ENCODE measurements at regions not wholly inside any gene's neighbourhood (a gene's known extent, or its start where the extent isn't known, plus 50 kb on each side); places are given as distances from the start of the nearest gene placed in this dataset.
"Not testable (repeated sequence)": the region's sequence is repeated elsewhere in the genome, so short reads cannot be mapped to it uniquely, and the experiment has no call there.

DNA sequence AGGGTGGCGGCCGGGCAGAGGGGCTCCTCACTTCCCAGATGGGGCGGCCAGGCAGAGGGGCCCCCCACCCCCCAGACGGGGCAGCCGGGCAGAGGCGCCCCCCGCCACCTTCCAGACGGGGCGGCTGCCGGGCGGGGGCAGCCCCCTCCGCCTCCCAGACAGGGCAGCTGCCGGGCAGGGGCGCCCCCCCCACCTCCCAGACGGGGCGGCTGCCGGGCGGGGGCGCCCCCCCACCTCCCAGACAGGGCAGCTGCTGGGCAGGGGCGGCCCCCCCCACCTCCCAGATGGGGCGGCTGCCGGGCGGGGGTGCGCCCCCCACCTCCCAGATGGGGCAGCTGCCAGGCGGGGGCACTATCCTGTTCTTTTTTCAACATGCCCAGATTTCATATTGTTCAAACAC is 78.2 kb upstream of the DST start:
- ATAC-seq (no peak), DNase-seq (ENCODE audit: low read depth, low spot score) (no peak)
- Histone ChIP-seq H2AFZ (ENCODE audit: low read depth, low read length, poor library complexity, severe bottlenecking) (no peak overlapping the region), H4K20me1 (ENCODE audit: insufficient read depth) (no peaks in the 10 kb centered on the region), H3K4me2 (ENCODE audit: low read length) (no peak overlapping the region), H3K9me2 (ENCODE audit: insufficient read depth) (no peaks in the 10 kb centered on the region), H3K4me3 (replicated peaks in 1 of 2; ENCODE audit: low read depth in 1 of 2, low read length in 2 of 2) (no peak overlapping the region), H3K36me3 (ENCODE audit: control insufficient read depth in 1 of 2, insufficient read depth in 2 of 2, low read length in 2 of 2) (peaks cover 0 to 12% of the 10 kb centered on the region in 2 experiments; a peak in 2 of 4 replicates), H3K79me2 (ENCODE audit: insufficient read depth, low read length) (peaks cover 77% of the 10 kb centered on the region), H3K4me1 (ENCODE audit: control insufficient read depth in 1 of 2, insufficient read depth in 2 of 2, low read length in 2 of 2) (peaks cover 60 to 64% of the 10 kb centered on the region in 2 experiments), H3K27ac (ENCODE audit: low read depth, low read length) (no peak overlapping the region), H3K9ac (ENCODE audit: low read length) (no peak overlapping the region), H3K9me3 (ENCODE audit: control insufficient read depth in 1 of 2, insufficient read depth in 1 of 2, low read depth in 1 of 2, low read length in 2 of 2) (peaks cover 0 to 5% of the 10 kb centered on the region in 2 experiments; a peak in 1 of 4 replicates), H3K27me3 (ENCODE audit: insufficient read depth, low read length) (no peaks in the 10 kb centered on the region)
- ChIA-PET RAD21 (ENCODE audit: low non-redundant PET in 1 of 2, low total read pairs in 2 of 2, uncharacterized antibody in 2 of 2, unreplicated experiment in 2 of 2) (no interaction called here), CTCF (no interaction called here), POLR2A (no interaction called here)
- TF ChIP-seq ZBTB33 (IDR thresholded peaks at IDR 0.05; ENCODE audit: extremely low read depth, insufficient replicate concordance, low read length) (no peak), EZH2phosphoT487 (IDR thresholded peaks at IDR 0.05; ENCODE audit: borderline replicate concordance) (no peak), ZNF274 (IDR thresholded peaks at IDR 0.05; ENCODE audit: low read depth, low read length) (no peak), ZFX (IDR thresholded peaks at IDR 0.05) (no peak), CBX3 (IDR thresholded peaks at IDR 0.05; ENCODE audit: low read depth) (no peak), POLR2AphosphoS5 (IDR thresholded peaks at IDR 0.05; ENCODE audit: low read depth, low read length) (no peak), CEBPB (IDR thresholded peaks at IDR 0.05; ENCODE audit: low read depth) (no peak), EZH2 (IDR thresholded peaks at IDR 0.05) (no peak), ELF1 (IDR thresholded peaks at IDR 0.05; ENCODE audit: borderline replicate concordance, low read depth) (no peak), FOSL1 (IDR thresholded peaks at IDR 0.05; ENCODE audit: low read depth) (no peak), JUND (IDR thresholded peaks at IDR 0.05) (no peak)
- TF ChIP-seq, protein P1, sequence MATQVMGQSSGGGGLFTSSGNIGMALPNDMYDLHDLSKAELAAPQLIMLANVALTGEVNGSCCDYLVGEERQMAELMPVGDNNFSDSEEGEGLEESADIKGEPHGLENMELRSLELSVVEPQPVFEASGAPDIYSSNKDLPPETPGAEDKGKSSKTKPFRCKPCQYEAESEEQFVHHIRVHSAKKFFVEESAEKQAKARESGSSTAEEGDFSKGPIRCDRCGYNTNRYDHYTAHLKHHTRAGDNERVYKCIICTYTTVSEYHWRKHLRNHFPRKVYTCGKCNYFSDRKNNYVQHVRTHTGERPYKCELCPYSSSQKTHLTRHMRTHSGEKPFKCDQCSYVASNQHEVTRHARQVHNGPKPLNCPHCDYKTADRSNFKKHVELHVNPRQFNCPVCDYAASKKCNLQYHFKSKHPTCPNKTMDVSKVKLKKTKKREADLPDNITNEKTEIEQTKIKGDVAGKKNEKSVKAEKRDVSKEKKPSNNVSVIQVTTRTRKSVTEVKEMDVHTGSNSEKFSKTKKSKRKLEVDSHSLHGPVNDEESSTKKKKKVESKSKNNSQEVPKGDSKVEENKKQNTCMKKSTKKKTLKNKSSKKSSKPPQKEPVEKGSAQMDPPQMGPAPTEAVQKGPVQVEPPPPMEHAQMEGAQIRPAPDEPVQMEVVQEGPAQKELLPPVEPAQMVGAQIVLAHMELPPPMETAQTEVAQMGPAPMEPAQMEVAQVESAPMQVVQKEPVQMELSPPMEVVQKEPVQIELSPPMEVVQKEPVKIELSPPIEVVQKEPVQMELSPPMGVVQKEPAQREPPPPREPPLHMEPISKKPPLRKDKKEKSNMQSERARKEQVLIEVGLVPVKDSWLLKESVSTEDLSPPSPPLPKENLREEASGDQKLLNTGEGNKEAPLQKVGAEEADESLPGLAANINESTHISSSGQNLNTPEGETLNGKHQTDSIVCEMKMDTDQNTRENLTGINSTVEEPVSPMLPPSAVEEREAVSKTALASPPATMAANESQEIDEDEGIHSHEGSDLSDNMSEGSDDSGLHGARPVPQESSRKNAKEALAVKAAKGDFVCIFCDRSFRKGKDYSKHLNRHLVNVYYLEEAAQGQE (IDR thresholded peaks at IDR 0.05; ENCODE audit: low read depth) = no peak
- intact Hi-C loops (cut with micrococcal nuclease) = no loop called here
- no TSS peak for BruUV-seq (replicated peaks)

DNA sequence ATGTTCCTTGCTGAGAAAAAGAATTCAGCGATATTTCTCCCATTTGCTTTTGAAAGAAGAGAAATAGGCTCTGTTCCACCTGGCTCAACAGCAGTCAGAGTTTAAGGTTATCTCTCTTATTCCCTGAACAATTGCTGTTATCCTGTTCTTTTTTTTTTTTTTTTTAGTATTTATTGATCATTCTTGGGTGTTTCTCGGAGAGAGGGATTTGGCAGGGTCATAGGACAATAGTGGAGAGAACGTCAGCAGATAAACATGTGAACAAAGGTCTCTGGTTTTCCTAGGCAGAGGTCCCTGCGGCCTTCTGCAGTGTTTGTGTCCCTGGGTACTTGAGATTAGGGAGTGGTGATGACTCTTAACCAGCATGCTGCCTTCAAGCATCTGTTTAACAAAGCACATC is 77.5 kb upstream of the DST start:
- BruUV-seq (replicated peaks); H3K27ac ChIP-seq (ENCODE audit: low read depth, low read length); CTCF ChIA-PET; H3K9ac ChIP-seq (ENCODE audit: low read length); H3K27me3 ChIP-seq (ENCODE audit: insufficient read depth, low read length); intact Hi-C loops (cut with micrococcal nuclease); POLR2A ChIA-PET; H3K4me3 ChIP-seq (replicated peaks in 1 of 2; ENCODE audit: low read depth in 1 of 2, low read length in 2 of 2); H2AFZ ChIP-seq (ENCODE audit: low read depth, low read length, poor library complexity, severe bottlenecking); H3K4me2 ChIP-seq (ENCODE audit: low read length); H3K9me2 ChIP-seq (ENCODE audit: insufficient read depth); H4K20me1 ChIP-seq (ENCODE audit: insufficient read depth); DNase-seq (ENCODE audit: low read depth, low spot score); RAD21 ChIA-PET (ENCODE audit: low non-redundant PET in 1 of 2, low total read pairs in 2 of 2, uncharacterized antibody in 2 of 2, unreplicated experiment in 2 of 2); ATAC-seq; H3K9me3 ChIP-seq (ENCODE audit: control insufficient read depth in 1 of 2, insufficient read depth in 1 of 2, low read depth in 1 of 2, low read length in 2 of 2): not testable (repeated sequence)
- Histone ChIP-seq H3K79me2 (ENCODE audit: insufficient read depth, low read length) (peaks cover 71% of the 10 kb centered on the region), H3K36me3 (ENCODE audit: control insufficient read depth in 1 of 2, insufficient read depth in 2 of 2, low read length in 2 of 2) (peaks cover 0 to 12% of the 10 kb centered on the region in 2 experiments; a peak in 2 of 4 replicates), H3K4me1 (ENCODE audit: control insufficient read depth in 1 of 2, insufficient read depth in 2 of 2, low read length in 2 of 2) (peaks cover 60 to 64% of the 10 kb centered on the region in 2 experiments)
